ENCODE measurements at regions not wholly inside any gene's neighbourhood (a gene's known extent, or its start where the extent isn't known, plus 50 kb on each side); places are given as distances from the start of the nearest gene placed in this dataset.
A peak's percentile ranks its signal among the peaks of the same experiment; 100 is the strongest.

DNA sequence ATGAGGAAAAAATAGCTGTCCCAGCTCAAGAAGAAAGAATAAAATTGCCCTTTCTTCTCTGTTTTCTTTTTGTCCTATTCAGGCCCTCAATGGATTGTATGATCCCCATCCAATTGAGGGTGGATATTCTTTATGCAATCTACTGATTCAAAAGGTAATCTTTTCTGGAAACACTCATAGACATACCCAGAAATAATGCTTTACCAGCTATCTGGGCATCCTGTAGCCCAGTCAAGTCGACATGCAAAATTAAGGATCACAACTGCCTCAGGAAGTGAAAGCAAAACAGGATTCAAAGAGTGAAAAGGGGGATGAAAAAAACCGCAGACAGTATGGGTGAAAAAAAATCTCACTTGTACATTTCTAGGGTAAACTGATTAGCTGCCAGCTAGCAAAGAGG lies 410.1 kb downstream of the TBC1D32 start:
- no peak for DNase-seq

DNA sequence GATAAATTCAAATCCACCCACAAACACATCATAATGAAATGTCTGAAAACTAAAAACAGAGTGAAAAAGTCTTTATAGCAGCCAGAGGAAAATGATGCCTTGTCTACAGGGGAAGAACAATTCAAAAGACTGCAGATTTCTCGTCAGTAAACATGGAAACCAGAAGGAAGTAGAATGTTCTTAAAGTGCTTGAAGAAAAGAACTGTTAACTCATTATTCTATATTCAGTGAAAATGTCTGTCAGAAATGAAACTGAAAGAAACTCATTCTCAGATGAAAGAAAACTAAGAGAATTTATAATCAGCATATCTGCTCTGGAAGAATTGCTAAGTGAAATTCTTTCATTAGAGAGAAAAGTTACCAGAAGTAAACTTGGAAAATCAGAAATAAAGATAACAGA lies 416.1 kb downstream of the TBC1D32 start:
- no peak for DNase-seq

DNA sequence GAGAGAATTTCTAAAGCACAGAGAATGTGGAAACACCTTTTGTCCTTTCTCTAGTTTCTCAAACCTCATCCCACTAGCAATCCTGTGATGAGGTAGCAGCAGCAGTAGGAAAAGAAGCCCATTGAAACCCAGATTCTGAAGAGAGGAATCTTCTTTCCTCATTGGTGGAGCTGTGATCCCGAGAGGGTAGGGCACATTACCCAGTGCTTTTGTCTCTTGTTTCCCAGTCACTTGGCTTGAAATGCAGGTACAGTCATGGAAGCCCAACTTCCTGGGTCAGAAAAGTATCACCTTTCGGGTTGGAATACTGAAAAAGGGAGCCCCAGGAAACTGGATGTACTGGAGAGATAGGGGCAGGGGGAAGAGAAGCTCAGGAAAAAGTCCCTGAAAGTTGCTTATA lies 417.4 kb downstream of the TBC1D32 start:
- no peak for DNase-seq

DNA sequence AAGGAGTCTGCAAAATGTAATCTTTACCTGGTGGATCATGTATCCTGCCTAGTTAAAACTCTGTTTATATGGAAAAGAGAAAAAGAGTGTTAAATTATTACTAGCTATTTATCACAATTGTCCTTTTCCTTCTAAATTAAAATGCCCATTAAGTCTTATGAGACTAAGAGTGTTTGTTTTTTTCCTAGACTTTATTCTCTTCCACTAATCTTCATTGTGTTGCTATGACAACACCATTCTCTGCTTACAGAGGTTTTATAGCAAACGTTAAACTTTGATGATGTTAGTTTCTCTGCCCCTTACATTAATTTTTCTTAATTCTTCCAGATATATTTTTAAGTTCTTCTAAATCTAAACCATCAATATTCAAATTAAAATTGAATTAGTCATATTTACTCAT lies 420.8 kb downstream of the TBC1D32 start:
- no peak for DNase-seq

DNA sequence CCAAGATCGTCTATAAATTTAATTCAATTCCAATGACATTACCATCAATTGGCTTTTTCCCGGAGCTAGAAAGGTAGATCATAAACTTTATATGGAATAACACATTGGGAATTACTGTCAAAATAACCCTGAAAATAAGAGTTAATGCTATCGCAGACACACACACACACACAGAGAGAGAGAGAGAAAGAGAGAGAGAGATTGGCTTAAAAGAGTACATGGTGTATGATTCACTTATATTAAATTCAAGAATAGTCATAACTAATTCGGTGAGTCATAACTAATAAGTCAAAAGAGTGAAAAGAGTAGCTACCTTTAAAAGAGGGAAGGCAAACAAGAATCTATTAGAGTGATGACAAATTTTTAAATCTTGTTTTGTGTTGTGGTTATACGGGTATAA lies 425.5 kb downstream of the TBC1D32 start:
- no peak for DNase-seq

DNA sequence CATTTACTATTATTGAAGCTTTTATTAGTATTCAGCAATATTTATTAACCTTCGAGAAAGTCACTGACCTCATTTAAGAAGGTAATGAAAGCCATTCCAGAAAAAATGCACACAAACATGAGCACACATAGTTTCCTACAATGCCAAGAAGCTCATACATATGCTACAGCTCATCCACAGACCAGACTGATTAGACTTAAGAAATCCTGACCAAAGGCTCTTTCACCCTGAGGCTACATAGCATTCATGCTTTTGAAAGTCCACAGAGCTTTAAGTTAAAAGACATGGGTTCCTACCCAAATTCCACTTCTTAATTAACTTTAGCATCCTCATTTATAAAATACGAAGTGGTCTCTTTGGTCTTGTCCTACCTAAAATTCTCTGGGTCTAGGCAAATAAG lies 430.4 kb downstream of the TBC1D32 start:
- no peak for DNase-seq

DNA sequence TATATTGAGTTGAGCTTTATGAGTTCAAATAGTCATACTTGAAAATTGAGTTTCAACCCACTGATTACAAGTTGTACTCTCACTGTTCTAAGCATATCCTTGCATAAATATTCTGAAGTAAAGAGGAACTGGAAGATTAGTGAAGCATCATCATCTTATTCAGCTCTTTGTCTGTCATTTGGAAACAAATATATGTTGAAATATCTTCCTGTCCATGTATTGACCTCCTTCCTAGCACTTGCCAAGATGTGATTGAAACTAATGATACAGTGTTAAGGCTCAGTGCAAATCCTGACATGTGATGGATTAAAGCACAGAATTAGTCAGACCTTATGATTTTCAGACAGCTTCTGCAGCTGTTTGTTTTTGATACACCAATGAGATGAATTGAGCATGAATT lies 434.3 kb downstream of the TBC1D32 start:
- DNase-seq = no peak

DNA sequence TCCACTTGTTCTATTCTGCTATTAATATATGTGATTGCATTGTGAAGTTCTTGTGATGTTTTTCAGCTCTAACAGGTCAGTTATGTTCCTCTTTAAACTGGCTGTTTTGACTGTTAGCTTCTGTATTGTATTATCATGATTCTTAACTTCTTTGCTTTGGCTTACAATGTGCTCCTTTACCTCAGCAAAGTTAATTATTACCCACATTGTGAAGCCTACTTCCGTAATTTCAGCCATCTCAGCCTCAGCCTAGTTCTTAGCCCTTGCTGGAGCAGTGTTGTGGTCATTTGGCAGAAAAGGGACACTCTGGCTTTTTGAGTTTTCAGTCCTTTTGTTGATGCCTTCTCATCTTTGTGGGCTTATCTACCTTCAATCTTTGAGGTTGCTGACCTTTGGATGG lies 440.2 kb downstream of the TBC1D32 start:
- no peak for DNase-seq

DNA sequence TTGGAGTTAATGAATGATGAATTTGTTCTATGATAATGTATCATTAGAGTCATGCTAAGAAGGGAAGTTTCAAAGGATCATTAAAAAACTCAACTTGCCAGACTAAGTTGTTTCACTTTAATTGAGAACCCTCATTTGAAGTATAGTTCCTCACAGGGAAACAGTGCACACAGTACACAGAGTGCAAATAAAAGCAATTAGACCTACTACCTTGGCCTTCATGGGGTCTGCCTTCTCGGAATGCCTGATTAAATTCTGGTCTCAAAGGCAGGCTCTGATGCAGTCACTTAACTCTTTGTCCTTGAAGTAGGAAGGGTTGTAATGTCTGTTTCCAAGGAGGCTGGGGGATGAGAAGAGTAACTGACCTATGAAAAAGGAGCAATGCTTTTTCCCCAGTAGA lies 457.3 kb downstream of the TBC1D32 start:
- no peak for DNase-seq

DNA sequence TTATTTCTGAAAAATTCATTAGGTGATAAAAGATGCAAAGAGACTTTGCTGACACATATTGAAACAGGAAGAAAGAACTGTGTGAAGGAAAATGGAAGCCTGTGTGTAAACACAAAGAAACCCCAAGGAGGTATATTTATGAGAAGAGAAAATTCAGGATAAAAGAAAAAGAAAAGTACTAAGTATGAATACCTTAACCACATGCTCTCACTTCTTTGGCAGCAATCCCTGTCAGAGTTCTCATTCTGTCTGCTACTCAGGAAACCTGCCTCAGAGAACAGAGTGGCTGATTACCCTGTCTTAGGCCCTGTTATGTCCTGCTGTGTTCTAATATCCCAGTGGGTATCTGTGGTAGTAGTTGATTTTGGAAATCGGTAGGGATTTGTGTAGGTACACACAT lies 457.9 kb downstream of the TBC1D32 start:
- no peak for DNase-seq

DNA sequence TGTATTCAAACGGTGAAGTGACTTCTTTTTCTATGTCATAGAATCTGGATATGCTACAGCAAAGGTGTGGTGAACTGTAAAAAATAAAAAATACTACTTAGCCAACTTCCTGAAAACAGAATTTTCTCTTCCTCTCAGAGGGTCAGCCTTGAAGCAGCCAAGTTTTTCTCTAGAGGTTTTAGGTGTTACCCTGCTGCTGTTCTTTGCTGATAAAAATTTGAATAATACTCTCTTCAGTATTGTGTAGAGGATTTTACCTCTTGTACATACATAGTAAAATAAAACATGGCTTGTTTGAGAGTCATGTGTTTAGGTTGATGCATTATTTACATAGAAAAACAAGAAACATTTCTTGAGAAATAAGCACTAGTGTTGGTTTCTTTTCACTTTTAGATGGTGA lies 458.4 kb downstream of the TBC1D32 start:
- DNase-seq = no peak

DNA sequence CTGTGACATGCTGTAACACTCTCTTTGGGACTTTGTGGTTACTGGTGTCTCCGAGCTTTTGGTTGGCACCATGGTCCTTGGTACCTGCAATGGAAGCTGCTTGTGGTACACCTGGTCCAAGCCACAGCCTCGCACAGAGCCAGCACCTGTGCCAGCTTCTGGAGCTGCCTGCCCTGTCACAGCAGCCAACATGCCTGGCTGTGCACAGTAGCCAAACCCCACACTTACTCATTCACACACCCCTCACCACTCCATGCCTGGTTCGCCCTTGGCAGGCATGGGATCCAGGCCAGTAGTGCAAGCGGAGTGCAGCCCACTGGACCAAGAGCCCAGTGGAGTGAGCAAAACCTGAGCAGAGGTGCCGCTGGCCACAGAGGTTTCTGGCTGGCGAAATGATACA lies 459.9 kb downstream of the TBC1D32 start:
- no peak for DNase-seq

DNA sequence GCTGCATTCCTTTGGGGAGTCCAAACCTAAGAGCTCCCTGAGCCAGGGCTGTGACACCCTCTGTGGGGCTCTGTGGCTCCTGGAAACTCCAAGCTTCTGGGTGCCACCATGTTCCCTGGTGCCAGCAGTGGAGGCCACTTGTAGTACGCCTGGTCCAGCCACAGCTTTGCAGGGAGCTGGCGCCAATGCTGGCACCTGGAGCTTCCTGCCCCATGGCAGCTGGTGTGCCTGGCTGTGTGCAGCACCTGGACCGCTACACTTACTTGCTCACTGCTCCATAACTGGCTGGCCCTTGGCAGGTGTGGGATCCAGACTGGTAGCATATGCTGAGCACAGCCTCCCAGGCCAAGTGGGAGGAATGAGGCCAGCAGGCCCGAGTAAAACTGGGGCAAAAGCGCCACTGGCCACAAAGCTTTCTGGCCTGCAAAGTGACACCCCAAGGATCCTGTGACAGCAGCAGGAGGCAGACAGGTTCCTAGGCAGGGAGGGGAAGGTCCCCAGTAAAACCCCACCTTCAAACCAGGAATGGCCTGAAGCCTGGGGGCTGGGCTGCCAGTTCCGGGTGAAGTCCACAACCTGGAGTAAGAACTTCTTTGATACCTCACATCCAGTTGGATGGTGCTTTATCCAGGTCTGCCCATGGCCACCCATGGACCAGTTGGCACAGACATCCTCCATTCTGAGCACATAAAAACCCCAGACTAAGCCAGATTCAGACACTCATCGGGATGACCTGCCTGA lies 461.0 kb downstream of the TBC1D32 start:
- DNase-seq = no peak

DNA sequence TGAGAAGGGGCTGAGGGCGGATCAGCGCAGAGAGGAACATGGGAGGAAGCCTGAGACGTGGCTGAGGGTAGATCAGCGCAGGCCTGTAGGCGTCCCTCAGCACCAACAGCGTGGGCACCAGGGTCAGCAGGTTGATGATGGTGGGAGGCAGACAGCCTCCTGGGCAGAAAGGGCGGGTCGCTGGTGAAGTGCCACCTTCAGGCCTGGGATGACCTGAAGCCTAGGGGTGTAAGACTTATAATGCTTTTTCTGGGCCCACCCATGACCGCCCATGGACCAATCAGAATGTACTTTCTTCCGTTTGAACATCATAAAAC lies 462.1 kb downstream of the TBC1D32 start:
- DNase-seq = no peak

DNA sequence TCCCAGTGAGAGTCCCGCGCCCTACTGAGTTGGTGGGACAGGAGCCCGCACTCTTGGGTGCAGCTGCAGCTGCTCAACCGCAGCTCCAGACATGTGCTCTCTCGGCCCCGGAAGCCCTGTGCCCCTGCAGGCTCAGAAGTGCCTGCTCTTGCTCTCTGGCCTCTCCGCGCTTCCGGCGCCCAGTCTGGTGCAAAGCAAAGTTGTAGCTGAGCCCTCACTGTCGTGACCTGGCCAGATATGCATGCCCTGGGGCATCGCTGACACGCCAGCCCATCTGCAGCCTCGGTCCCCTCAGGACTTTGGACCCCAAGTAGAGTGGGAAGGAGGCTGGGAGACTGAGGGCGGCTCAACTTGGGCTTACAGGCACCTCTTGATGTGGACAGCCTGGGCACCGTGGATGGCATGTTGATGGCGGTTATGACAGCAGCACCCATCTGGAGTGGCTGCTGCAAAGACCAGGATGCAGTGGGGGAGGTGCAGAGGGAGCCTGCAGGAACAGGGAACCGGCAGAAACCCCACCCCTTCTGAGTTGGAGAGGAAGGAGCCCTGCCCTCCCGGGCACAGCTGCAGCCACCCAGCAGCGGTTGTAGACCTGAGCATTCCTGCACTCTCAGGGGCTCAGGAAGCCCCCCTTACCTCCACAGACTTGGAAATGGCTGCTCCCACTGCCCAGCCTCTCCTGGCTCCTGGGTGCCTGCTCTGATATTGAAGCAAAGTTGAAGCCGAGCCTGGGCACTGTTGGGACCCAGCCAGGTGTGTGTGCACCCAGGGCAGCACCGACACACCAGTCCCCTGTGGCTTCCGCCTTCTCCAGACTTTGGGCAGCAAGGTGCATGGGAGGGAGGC lies 462.6 kb downstream of the TBC1D32 start:
- DNase-seq = no peak

DNA sequence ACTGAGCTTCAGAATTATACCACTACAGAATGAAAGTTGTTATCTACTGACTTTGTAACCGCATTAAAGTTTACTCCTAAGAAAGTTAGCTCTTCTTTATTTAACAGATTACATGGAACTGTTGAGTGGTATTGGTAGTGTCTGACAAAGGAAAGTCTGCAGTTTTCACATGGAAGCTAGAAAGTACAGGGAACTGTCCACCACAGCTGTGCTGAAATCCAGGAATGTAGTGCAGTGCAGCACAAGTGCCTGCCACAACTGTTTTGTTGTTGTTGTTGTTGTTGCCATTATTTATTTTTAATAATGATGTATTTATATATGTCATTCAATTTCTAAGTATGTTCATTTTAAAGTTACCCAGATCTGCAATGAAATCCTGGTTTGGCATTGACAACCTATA lies 464.9 kb downstream of the TBC1D32 start:
- no peak for DNase-seq

DNA sequence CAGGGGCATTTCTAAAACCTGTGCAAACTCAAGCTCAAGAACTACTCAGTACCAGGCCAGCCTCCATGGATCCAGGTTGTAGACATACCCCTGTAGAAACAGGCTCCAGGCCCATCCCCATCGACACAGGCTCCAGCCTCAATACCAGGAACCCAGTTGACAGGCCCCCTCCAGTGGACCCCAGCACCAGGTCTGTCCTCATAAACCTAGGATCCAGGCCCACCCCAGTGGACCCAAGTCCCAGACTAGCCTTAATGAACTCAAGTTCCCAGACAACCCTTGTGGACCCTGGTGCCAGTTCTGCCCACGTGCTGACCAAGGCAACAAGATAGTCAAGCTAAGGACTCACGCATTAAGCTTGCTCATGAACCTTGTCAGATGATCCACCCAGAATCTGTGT lies 476.9 kb downstream of the TBC1D32 start:
- no peak for DNase-seq

DNA sequence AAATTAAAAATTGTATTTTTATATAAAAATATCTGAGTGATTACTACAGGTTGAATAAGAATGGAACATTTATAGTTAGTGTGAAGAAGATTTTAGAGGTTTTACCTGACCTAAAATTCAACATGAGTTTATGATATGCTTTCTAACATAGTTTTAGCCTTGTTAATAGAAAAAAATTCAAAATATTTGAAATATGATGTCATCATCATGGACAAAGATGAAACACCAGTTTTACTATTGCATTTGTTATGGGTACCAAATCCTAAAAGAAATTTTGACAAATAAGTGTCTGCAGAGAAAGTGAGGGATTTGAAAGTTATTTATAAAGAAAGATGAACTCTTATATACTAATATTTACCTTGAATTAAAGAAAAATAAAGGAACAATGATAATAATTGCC lies 479.7 kb downstream of the TBC1D32 start:
- no peak for DNase-seq

DNA sequence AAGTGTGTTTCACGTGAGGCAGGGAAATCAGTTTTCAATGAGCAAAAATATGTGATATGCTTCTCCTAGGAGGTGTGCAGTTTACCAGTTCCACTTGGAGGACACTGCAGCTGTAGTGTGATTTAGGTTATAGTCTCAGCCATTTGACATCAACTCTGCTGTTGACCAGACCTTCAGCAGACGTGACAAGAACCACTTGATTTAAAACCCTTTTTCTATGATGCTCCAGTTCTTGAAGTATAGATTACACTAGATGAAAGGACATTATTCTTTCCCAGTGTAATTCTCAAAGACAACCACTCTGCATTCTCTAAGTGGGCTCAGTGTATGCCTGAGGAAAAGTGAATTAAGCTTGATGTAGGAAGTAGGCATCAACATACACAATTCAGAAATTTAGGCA lies 480.8 kb downstream of the TBC1D32 start:
- DNase-seq = no peak

DNA sequence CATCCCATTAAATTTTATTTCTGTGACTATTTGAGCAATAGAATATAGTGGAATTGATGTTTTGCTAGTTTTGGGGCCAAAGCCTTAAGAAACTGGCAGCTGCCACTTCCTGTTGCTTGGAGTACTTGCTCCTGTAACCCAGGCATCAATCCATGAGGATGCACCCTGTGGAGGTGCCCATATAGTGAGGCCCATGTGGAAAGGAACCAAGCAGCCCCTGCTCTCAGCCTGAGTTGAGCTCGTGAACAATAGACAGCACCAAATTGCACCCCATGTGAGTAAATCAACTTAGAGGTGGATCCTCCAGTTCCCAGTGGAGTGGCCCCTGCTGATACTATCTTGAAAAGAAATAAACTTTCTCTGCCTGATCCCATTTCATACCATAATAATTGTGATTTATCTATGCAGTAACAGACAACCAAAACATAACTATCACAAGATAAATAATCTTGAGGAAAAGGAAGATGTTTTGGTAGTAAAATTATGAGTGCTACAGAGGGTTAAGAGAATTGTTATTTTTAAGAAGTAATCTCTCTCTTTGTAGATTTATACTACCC lies 481.9 kb downstream of the TBC1D32 start:
- no peak for DNase-seq

DNA sequence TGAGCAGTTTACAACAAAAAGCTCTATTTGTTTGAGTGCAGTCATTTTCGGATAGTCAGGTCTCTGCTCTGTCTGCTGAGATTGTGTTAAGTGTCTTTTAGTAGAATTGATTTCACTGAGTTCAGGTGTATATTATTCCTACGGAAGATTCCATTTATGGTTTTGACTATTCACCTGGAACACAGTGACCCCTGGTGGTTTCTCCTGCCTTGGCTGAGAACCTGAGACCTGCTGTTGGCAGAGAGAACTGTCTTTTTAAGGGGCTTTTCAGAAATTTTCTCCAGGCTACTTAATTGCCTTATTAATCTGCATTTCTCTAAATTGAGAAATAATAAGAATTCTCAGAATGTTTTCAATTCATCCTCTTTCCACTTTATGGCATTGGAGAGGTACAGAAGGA lies 508.0 kb downstream of the TBC1D32 start:
- peak in 1 of 2 experiments; percentile 11 for DNase-seq

DNA sequence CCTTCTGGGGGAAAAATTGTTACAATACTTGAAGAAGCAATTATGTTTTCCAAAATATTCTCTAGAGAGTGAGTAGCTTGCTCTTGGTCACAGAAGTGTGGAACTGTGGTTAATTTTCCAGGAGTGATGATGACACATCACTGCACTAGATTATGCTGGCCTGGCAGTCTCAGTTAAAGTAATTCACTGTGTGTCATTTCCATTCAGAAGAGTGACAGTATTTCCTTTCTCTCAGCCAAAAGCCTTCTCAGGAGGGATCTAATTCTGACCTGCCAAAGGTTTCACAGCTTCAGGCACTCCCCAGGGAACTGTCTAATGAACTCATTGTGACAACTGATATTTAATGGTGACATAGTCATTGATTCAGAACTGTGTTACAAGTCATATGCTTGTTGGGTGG lies 517.5 kb downstream of the TBC1D32 start:
- DNase-seq = no peak

DNA sequence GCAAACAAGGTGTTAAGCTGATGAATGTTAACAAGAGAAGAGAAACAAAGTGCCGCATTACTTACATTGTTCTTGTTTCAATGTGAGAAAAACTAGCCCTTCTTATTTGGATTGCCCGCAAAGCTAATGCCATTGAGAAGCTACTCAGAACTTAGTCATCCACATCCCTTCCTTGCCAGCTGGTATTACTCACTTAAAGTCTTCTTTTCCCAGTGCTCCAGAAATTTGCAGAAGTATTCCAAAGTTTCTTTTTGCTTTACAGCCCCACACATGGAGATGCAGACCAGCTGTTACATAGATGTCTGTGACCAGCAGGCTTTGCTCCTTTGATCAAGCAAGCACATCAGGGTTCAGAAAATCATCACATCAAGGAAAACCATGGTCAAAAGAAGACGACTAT lies 529.0 kb downstream of the TBC1D32 start:
- no peak for DNase-seq

DNA sequence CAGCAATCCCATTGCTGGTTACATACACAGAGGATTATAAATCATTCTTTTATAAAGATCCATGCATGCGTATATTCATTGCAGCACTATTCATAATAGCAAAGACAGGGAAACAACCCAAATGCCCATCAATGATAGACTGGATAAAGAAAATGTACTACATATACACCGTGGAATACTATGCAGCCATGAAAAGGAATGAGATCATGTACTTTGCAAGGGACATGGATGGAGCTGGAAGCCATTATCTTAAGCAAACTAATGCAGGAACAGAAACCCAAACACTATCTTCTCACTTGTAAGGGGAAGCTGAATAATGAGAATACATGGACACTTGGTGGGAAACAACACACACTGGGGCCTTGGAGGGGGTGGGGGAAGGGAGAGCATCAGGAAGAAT lies 529.7 kb downstream of the TBC1D32 start:
- DNase-seq = no peak

DNA sequence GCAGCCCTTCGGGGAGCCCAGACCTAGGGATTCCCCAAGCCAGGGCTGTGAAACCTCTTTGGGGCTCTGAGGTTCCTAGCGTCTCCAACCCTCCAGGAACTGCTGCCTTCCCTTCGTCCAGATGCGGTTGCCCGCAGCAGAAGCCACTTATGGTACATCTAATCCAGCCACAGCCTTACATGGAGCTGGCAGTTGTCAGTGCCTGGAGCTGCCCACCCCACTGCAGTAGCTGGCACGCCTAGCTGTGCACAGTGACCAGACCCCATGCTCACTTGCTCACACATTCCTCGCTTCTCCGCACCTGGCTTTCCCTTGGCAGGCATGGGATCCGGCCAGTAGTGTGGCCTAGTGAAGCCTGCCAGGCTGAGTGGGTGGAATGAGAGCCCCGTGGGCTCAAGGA lies 547.6 kb downstream of the TBC1D32 start:
- no peak for DNase-seq

All from NCI-H446 (cell line).